MCF 10A (cell line): ENCODE measurements at regions not wholly inside any gene's neighbourhood (a gene's known extent, or its start where the extent isn't known, plus 50 kb on each side); places are given as distances from the start of the nearest gene placed in this dataset.

ENCODE experiments used
- BruUV-seq: library from RNA; stranded (reverse); fragments of 400-500 nt; replicated peaks from 2 replicates; lab custom pipeline; 2021; lab: Mats Ljungman, UMichigan
- CTCF ChIA-PET: fragments of 300-600 bp; sonication (Branson Sonifier 250); formaldehyde crosslinking; extraction: SDS; loops from one replicate; lab custom pipeline; 2021; ENCODE audit warnings: antibody characterized with exemption, inconsistent platforms; lab: Yijun Ruan, JAX
- POLR2A ChIA-PET: fragments of 300-600, 350-650 bp; sonication (Branson Sonifier 250); formaldehyde crosslinking; extraction: SDS; loops from one replicate; lab custom pipeline; 2020; ENCODE audit warnings: antibody characterized with exemption, inconsistent platforms; lab: Yijun Ruan, JAX
- DNase-seq: peaks from one replicate; pipeline ENCODE4 v3.0.0-alpha.2; 2018; ENCODE audit not compliant: unreplicated experiment
- H3K27ac Mint-ChIP-seq: one replicate; pipeline ENCODE4 v1.8.0; 2022; ENCODE audit warnings: mild to moderate bottlenecking, low read depth, mixed read lengths; ENCODE audit not compliant: unreplicated experiment
- H3K27me3 Mint-ChIP-seq: one replicate; pipeline ENCODE4 v1.8.0; 2022; ENCODE audit warnings: mixed read lengths; ENCODE audit not compliant: insufficient read depth, unreplicated experiment
- H3K36me3 Mint-ChIP-seq: one replicate; pipeline ENCODE4 v1.8.0; 2022; ENCODE audit warnings: mild to moderate bottlenecking, moderate library complexity, mixed read lengths; ENCODE audit not compliant: insufficient read depth, unreplicated experiment
- H3K4me1 Mint-ChIP-seq: one replicate; pipeline ENCODE4 v1.8.0; 2022; ENCODE audit warnings: mixed read lengths; ENCODE audit not compliant: insufficient read depth, unreplicated experiment
- H3K4me3 Mint-ChIP-seq: one replicate; pipeline ENCODE4 v1.8.0; 2022; ENCODE audit warnings: mild to moderate bottlenecking, moderate library complexity, mixed read lengths; ENCODE audit not compliant: unreplicated experiment
- H3K9me3 Mint-ChIP-seq: one replicate; pipeline ENCODE4 v1.8.0; 2022; ENCODE audit warnings: mixed read lengths; ENCODE audit not compliant: unreplicated experiment
- CTCF ChIP-seq: fragments of 200-600 bp; IDR thresholded peaks from one replicate; pipeline ENCODE4 v1.8.0; 2022; ENCODE audit warnings: antibody characterized with exemption, mild to moderate bottlenecking; ENCODE audit not compliant: unreplicated experiment
- intact Hi-C: fragments of 100-400 bp; cut with micrococcal nuclease; formaldehyde crosslinking; loops from 2 replicates; pipeline ENCODE4 v1.14.1; 2022

GRCh38 chr5:65068410-65068809, 299.7 kb downstream of the CWC27 start:
- BruUV-seq: no TSS peak
- TF ChIP-seq CTCF: no peak
- no peaks in the 10 kb centered on the region for H3K36me3 Mint-ChIP-seq
- POLR2A ChIA-PET: interaction anchor here (0.6 to 0.8 kb wide), 2 partner anchors 33 to 327 kb away, joined by 3 read pairs; no protein-coding TSS in a partner anchor
- no peaks in the 10 kb centered on the region for H3K27me3 Mint-ChIP-seq
- H3K4me3 Mint-ChIP-seq: no peak overlapping the region
- no peak for DNase-seq
- CTCF ChIA-PET: interaction anchor here (1.0 kb wide), 2 partner anchors 12 to 415 kb away, joined by 3 to 5 read pairs; no protein-coding TSS in a partner anchor
- no peak overlapping the region for H3K27ac Mint-ChIP-seq
- intact Hi-C loops: no loop called here
- no peaks in the 10 kb centered on the region for H3K9me3 Mint-ChIP-seq
- H3K4me1 Mint-ChIP-seq: peaks cover 7% of the 10 kb centered on the region

GRCh38 chr5:65070026-65070425, 301.3 kb downstream of the CWC27 start:
- no peak for TF ChIP-seq CTCF
- POLR2A ChIA-PET: no interaction called here

GRCh38 chr5:65072850-65073249, 304.1 kb downstream of the CWC27 start:
- TF ChIP-seq CTCF: no peak
- DNase-seq: no peak
- POLR2A ChIA-PET: no interaction called here
- CTCF ChIA-PET: interaction anchor here (0.6 to 0.9 kb wide), 2 partner anchors 11 to 278 kb away, joined by 3 read pairs; no protein-coding TSS in a partner anchor
- intact Hi-C loops: no loop called here
- H3K36me3 Mint-ChIP-seq: no peaks in the 10 kb centered on the region
- H3K27ac Mint-ChIP-seq: no peak overlapping the region
- no peaks in the 10 kb centered on the region for H3K4me1 Mint-ChIP-seq
- H3K4me3 Mint-ChIP-seq: no peak overlapping the region
- BruUV-seq: no TSS peak
- H3K9me3 Mint-ChIP-seq: no peaks in the 10 kb centered on the region
- no peaks in the 10 kb centered on the region for H3K27me3 Mint-ChIP-seq

More at GRCh38 chr5:65070026-65070425, 301.3 kb downstream of the CWC27 start:
- H3K4me1 Mint-ChIP-seq: peaks cover 7% of the 10 kb centered on the region
- CTCF ChIA-PET: no interaction called here
- H3K36me3 Mint-ChIP-seq: no peaks in the 10 kb centered on the region
- H3K27me3 Mint-ChIP-seq: no peaks in the 10 kb centered on the region
- H3K27ac Mint-ChIP-seq: no peak overlapping the region
- H3K4me3 Mint-ChIP-seq: no peak overlapping the region
- BruUV-seq: no TSS peak
- no peaks in the 10 kb centered on the region for H3K9me3 Mint-ChIP-seq
- no peak for DNase-seq
- intact Hi-C loops: no loop called here

DNA sequence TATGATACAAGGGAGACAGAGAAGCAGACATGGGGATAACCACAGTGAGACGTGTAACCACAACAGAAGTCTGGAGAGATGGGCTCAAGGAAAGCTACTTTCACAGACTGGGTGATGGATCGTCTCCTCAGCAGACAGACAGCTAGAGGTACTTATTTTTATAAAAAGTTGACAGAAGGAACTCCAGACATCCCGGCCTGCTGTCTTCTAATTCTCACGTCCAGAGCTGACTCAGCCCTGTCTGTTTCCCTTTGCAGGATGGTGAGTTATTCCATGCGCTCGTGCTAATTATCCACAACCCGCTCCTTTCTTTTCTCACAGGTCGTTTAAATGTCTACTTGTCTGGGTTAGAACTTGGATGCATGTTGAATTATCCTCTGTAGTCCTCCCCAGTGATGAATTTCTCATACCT, 304.5 kb downstream of the CWC27 start:
- Mint-ChIP-seq H3K27ac (no peak overlapping the region), H3K36me3 (no peaks in the 10 kb centered on the region), H3K27me3 (no peaks in the 10 kb centered on the region), H3K4me1 (no peaks in the 10 kb centered on the region), H3K4me3 (no peak overlapping the region), H3K9me3 (no peaks in the 10 kb centered on the region)
- no TSS peak for BruUV-seq
- intact Hi-C loops: no loop called here
- POLR2A ChIA-PET: no interaction called here
- no peak for DNase-seq
- CTCF ChIA-PET: interaction anchor here (0.6 kb wide), 1 partner anchor 278 kb away, joined by 3 read pairs; no protein-coding TSS in a partner anchor
- no peak for TF ChIP-seq CTCF
